ENCODE measurements at regions not wholly inside any gene's neighbourhood (a gene's known extent, or its start where the extent isn't known, plus 50 kb on each side); places are given as distances from the start of the nearest gene placed in this dataset.

DNA sequence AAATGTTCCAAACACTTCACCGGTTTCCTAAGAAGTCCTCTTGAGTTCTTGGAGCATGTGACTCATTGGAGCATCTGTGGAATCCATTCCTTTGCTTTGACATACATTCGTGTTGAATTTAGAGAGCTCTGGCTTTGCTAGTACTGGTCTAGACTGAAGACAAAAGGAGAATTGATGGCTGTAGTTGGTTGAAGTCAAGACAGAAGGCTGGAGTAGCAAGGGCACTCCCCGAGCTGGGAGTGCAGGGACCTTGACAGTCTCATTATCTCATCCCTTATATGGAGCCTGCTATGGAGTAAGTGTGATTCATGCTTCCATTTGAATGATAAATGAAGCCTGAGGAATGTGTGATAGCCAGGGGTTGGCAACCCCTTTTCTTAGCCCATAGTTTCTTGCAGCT is 1249.1 kb downstream of the TYW1 start:
- TF ChIP-seq, protein P1, sequence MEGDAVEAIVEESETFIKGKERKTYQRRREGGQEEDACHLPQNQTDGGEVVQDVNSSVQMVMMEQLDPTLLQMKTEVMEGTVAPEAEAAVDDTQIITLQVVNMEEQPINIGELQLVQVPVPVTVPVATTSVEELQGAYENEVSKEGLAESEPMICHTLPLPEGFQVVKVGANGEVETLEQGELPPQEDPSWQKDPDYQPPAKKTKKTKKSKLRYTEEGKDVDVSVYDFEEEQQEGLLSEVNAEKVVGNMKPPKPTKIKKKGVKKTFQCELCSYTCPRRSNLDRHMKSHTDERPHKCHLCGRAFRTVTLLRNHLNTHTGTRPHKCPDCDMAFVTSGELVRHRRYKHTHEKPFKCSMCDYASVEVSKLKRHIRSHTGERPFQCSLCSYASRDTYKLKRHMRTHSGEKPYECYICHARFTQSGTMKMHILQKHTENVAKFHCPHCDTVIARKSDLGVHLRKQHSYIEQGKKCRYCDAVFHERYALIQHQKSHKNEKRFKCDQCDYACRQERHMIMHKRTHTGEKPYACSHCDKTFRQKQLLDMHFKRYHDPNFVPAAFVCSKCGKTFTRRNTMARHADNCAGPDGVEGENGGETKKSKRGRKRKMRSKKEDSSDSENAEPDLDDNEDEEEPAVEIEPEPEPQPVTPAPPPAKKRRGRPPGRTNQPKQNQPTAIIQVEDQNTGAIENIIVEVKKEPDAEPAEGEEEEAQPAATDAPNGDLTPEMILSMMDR (IDR thresholded peaks at IDR 0.05; ENCODE audit: low read length): no peak
- TF ChIP-seq EZH2phosphoT487 (IDR thresholded peaks at IDR 0.05; ENCODE audit: low read length): no peak
- TF ChIP-seq EZH2 (optimal IDR thresholded peaks at IDR 0.05; ENCODE audit: low read depth, low read length): no peak
